ENCODE measurements at regions not wholly inside any gene's neighbourhood (a gene's known extent, or its start where the extent isn't known, plus 50 kb on each side); places are given as distances from the start of the nearest gene placed in this dataset.

DNA sequence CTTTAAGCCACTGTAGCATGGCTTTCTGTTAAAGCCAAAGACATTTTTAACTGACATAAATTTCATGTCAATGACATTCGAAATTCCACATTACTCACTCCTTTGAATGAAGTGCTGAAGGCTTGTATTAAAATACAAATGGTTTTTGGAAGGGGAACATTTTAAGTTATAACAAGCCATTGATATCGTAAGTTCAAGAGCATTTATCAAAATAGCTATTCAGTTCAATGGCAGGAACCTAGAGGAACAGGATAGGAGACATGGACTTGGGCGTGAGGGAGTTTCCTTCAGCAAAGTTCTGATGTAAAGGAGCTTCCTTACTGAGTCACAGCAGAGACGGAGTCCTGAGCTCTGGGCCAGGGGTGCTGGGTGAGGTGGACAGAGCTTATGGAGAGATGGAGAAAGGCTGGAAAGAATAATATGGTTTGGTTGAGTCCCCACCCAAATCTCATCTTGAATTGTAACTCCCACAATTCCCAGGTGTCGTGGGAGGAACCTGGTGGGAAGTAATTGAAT, 631.8 kb downstream of the BNC2 start:
- H3K4me3 ChIP-seq (replicated peaks; ENCODE audit: low read depth, low read length), result no peak overlapping the region
- TF ChIP-seq, protein P1, sequence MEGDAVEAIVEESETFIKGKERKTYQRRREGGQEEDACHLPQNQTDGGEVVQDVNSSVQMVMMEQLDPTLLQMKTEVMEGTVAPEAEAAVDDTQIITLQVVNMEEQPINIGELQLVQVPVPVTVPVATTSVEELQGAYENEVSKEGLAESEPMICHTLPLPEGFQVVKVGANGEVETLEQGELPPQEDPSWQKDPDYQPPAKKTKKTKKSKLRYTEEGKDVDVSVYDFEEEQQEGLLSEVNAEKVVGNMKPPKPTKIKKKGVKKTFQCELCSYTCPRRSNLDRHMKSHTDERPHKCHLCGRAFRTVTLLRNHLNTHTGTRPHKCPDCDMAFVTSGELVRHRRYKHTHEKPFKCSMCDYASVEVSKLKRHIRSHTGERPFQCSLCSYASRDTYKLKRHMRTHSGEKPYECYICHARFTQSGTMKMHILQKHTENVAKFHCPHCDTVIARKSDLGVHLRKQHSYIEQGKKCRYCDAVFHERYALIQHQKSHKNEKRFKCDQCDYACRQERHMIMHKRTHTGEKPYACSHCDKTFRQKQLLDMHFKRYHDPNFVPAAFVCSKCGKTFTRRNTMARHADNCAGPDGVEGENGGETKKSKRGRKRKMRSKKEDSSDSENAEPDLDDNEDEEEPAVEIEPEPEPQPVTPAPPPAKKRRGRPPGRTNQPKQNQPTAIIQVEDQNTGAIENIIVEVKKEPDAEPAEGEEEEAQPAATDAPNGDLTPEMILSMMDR (IDR thresholded peaks at IDR 0.05; ENCODE audit: low read depth, low read length, missing control alignments), result no peak
- no peak for DNase-seq (ENCODE audit: extremely low read depth, low read depth)

GRCh38 chr9:16241231-16241630, 629.2 kb downstream of the BNC2 start:
- TF ChIP-seq, protein P1 (IDR thresholded peaks at IDR 0.05; ENCODE audit: low read depth, low read length, missing control alignments), result no peak
- DNase-seq (ENCODE audit: extremely low read depth, low read depth), result no peak

GRCh38 chr9:16243798-16244197, 626.7 kb downstream of the BNC2 start:
- DNase-seq (ENCODE audit: extremely low read depth, low read depth), result no peak
- TF ChIP-seq, protein P1 (IDR thresholded peaks at IDR 0.05; ENCODE audit: low read depth, low read length, missing control alignments), result no peak
- no peak overlapping the region for H3K4me3 ChIP-seq (replicated peaks; ENCODE audit: low read depth, low read length)

More at GRCh38 chr9:16241231-16241630, 629.2 kb downstream of the BNC2 start:
- no peak overlapping the region for H3K4me3 ChIP-seq (replicated peaks; ENCODE audit: low read depth, low read length)

DNA sequence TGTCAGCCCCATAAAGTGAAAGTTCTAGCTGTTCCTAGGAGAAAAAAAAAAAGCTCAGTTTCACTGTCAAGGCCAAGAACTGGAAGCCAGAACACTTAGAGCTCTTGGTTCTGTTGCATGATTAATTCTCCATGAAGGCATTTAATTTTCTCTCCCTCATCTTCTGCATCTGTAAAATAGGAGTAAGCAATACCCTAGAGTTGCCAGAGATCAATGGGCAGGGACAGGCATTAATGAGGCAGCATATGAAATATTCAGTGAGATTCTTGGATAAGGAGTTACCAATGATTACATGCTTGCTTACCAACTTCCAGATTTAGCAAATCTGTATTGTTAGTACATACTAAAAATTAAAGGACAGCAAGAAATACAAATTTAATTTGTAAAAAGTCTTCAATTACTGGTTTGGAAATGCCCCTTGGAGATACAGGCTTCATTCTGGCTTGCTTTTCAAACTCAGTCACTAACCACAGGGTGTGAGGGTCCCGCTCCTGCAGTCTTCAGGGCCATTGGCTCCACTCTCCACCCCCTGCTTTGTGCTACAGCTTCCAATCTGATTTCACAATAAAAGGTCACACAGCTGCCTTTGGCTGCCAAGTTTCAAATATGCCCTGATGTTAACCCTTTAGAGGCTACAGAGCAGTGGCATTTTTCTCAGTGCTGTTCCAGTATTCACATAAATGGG, 624.6 kb downstream of the BNC2 start:
- no peak for DNase-seq (ENCODE audit: extremely low read depth, low read depth)
- TF ChIP-seq, protein P1 (IDR thresholded peaks at IDR 0.05; ENCODE audit: low read depth, low read length, missing control alignments), result no peak

DNA sequence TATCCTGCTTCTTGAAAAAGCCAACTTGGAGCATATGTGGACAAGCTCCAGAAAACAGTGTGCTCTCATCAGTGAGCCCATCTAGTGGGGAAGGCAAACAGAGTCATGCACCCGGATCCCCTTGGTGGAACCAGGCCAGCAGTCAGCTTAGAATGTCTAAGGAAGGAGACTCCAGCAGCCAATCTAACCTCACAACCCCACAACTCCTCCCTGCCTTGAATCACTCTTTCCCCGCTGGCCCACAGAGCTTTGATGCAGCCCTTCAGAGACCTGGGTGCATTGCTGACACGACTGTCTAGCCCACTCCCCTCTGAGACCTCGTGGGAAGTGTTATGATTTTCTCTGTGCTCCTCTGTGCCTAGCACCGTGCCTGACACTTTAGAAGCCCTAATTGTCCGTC, 623.7 kb downstream of the BNC2 start:
- TF ChIP-seq, protein P1 (IDR thresholded peaks at IDR 0.05; ENCODE audit: low read depth, low read length, missing control alignments), result no peak
- no peak for DNase-seq (ENCODE audit: extremely low read depth, low read depth)
- no peak overlapping the region for H3K4me3 ChIP-seq (replicated peaks; ENCODE audit: low read depth, low read length)

More for the DNA sequence above, 624.6 kb downstream of the BNC2 start:
- H3K4me3 ChIP-seq (replicated peaks; ENCODE audit: low read depth, low read length), result no peak overlapping the region

DNA sequence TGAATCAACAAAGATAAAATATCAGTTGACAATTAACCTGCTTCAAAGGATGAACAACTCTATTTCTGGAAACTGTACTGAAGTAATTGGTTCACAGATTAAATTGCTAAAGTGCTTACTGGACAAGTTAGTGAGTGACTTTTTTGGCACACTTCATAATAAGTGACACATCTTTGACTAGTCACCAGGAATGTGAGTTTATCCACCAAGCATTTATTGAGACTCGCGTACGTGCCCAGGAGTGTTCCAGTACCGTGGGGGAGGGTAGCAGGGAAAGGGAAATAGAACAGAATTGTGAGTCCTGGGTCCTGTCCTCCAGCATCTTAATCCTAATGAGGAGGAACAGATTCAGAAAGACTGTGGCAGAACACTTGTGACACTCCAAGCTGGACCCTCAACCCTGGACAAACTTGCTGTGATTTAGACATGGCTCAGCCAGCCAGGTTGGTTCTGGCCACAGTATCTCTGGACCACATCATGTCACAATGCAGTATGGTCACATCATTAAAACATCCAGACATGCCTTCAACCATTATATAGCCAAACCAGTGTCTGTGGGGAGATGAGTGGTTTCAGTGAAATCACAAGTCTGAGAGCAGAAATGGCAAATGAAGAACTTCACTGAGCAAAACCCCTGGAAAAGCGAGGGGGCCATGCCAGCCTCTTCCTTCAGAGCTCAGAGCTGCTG, 623.1 kb downstream of the BNC2 start:
- TF ChIP-seq, protein P1 (IDR thresholded peaks at IDR 0.05; ENCODE audit: low read depth, low read length, missing control alignments), result no peak
- no peak overlapping the region for H3K4me3 ChIP-seq (replicated peaks; ENCODE audit: low read depth, low read length)
- DNase-seq (ENCODE audit: extremely low read depth, low read depth), result no peak
